GM12873 (cell line): ENCODE measurements at regions not wholly inside any gene's neighbourhood (a gene's known extent, or its start where the extent isn't known, plus 50 kb on each side); places are given as distances from the start of the nearest gene placed in this dataset.

ENCODE experiments used
- CTCF ChIP-seq: IDR thresholded peaks from 2 replicates; pipeline ENCODE4 v1.5.1; 2012; ENCODE audit warnings: low read depth, mild to moderate bottlenecking, moderate library complexity, low read length, control low read depth; ENCODE audit not compliant: insufficient read depth; ENCODE audit errors: missing control alignments

GRCh38 chr6:51166914-51167313 is 348.2 kb downstream of the TFAP2B start:
- TF ChIP-seq CTCF, result no peak

DNA sequence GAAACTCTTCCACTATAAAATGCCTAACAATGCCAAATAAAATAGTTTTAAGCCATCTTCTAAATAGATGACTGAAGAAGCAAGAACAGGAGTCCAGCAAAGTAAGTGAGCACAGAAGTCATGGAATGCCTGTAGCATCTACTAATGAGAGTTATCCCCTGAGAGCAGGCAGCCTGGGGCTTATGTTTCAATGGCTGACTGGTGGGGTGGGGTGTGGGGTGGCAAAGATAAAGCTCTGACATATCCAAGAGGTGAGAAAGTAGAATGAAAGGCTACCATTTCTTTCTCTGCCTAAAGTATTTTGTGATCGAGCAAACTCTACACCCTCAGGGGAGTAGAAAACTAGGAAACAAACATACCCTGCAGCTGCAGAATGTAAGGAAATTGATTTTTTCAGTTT is 348.8 kb downstream of the TFAP2B start:
- TF ChIP-seq CTCF, result no peak

DNA sequence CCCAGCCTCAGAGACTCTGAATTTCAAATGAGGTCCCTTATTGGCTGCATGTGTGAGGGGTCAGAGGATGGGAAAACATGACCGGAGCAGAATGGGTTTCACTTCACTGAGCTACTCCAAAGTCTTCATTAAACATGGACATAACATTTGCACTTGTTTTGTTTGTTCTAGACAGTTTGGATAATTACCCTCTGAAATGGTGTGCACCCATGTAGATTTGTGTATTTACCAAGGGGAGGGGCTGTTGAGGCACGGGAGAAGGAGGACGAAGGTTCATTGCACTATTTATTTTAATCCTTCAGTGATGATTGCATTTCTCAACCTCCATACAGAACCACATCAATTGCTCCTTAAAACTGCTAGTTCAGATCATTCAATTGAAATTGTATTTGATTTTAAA is 364.2 kb downstream of the TFAP2B start:
- no peak for TF ChIP-seq CTCF

GRCh38 chr6:51184046-51184445 is 365.4 kb downstream of the TFAP2B start:
- TF ChIP-seq CTCF, result no peak

DNA sequence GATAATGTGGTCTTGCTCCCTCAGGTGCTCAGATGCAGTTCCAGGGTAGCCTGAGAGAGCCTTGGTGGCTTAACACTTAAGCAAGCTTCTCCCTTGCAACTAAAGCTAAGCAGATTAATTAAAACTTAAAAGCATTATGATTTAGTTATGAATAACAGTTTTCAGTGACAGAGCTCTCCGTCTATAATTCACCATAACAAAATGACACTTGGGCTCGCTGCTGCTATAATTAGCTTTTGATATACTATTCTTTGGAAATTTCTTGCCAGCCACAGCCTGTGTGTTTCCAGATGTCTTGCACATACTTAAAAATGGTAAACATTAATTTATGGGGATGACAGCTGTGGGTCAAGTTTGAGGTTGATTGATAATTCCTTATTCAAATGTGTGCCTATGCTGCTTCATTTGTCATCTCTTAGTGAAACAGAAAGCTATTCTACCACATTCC is 380.5 kb downstream of the TFAP2B start:
- TF ChIP-seq CTCF, result no peak

- TF ChIP-seq CTCF, result no peak
Observed at GRCh38 chr6:51199733-51200260, 381.1 kb downstream of the TFAP2B start.

GRCh38 chr6:51200676-51201075 is 382.0 kb downstream of the TFAP2B start:
- no peak for TF ChIP-seq CTCF
